Mammary epithelial cell (primary cell): ENCODE measurements at regions not wholly inside any gene's neighbourhood (a gene's known extent, or its start where the extent isn't known, plus 50 kb on each side); places are given as distances from the start of the nearest gene placed in this dataset.

Source experiments
- EZH2 ChIP-seq: IDR thresholded peaks from 2 replicates; pipeline ENCODE4 v1.6.1; 2012; ENCODE audit warnings: low read length, inconsistent platforms, borderline replicate concordance
- TF ChIP-seq, protein P1 (sequence below), 2 donors: IDR thresholded peaks in 1 of 2; conservative IDR thresholded peaks in 1 of 2; 2 replicates each; pipeline ENCODE4 v1.5.1; 2011 to 2012; ENCODE audit warnings: inconsistent platforms in 2 of 2, low read length in 2 of 2, mild to moderate bottlenecking in 2 of 2, control low read depth in 1 of 2, low read depth in 1 of 2; ENCODE audit not compliant: insufficient read depth in 1 of 2; ENCODE audit errors: extremely low read depth in 1 of 2

DNA sequence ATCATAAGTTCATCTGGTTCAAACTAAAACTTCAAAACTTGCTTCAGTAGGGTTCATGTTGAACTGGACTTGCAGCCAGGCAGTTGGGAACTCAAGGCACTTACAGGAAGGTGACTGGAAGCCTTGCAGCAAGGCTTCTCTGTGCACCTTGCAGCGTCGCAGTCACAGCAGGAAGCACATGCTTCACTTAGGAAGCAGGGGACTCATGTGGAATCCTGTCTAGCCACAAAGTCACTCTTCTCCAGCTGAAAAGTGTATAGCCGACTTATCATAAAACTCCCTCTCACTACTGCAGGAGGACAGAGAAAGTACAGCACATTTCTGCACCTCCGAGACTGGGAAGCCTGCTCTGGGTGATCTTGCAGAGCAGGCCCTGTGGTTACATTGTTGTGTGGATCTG lies 114.0 kb upstream of the PRB2 start:
- TF ChIP-seq, protein P1, sequence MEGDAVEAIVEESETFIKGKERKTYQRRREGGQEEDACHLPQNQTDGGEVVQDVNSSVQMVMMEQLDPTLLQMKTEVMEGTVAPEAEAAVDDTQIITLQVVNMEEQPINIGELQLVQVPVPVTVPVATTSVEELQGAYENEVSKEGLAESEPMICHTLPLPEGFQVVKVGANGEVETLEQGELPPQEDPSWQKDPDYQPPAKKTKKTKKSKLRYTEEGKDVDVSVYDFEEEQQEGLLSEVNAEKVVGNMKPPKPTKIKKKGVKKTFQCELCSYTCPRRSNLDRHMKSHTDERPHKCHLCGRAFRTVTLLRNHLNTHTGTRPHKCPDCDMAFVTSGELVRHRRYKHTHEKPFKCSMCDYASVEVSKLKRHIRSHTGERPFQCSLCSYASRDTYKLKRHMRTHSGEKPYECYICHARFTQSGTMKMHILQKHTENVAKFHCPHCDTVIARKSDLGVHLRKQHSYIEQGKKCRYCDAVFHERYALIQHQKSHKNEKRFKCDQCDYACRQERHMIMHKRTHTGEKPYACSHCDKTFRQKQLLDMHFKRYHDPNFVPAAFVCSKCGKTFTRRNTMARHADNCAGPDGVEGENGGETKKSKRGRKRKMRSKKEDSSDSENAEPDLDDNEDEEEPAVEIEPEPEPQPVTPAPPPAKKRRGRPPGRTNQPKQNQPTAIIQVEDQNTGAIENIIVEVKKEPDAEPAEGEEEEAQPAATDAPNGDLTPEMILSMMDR (conservative IDR thresholded peaks at IDR 0.05 in 1 of 2, IDR thresholded peaks at IDR 0.05 in 1 of 2; ENCODE audit: extremely low read depth in 1 of 2, insufficient read depth in 1 of 2, low read depth in 1 of 2, low read length in 2 of 2), result no peak
- TF ChIP-seq EZH2, result no peak
